Ecto neural progenitor cell (in vitro differentiated cells): ENCODE measurements at regions not wholly inside any gene's neighbourhood (a gene's known extent, or its start where the extent isn't known, plus 50 kb on each side); places are given as distances from the start of the nearest gene placed in this dataset.
"Not testable (repeated sequence)": the region's sequence is repeated elsewhere in the genome, so short reads cannot be mapped to it uniquely, and the experiment has no call there.

Experiments
- DNase-seq: peaks from one replicate; pipeline ENCODE4 v3.0.0-alpha.2; 2018; ENCODE audit warnings: low spot score

- no peak for DNase-seq
These were observed 62.3 kb upstream of the HIVEP3 start for GRCh38 chr1:41980827-41981653.

- DNase-seq = no peak
These were observed 60.3 kb upstream of the HIVEP3 start for GRCh38 chr1:41978986-41979385.

DNA sequence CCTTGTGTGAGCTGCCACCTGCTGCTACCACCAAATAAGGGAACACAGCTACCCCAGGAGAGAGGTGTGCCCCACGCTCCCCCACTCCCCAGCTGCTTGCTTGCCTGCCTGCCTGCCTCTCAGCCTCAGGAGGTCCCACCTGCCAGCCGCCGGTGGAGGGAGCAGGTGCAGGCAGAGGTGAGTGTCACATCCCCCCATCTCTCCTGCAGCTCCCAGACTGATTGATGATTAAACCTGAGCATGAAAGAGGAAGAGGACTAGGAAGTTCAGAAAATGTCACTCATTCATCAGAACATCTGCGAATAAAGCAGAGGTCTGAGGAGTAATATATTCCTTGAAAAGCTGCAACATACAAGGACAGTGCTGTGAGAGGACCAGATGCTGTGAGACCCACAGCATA is 58.6 kb upstream of the HIVEP3 start:
- DNase-seq = no peak

GRCh38 chr1:41976671-41977070 is 57.9 kb upstream of the HIVEP3 start:
- DNase-seq = no peak

DNA sequence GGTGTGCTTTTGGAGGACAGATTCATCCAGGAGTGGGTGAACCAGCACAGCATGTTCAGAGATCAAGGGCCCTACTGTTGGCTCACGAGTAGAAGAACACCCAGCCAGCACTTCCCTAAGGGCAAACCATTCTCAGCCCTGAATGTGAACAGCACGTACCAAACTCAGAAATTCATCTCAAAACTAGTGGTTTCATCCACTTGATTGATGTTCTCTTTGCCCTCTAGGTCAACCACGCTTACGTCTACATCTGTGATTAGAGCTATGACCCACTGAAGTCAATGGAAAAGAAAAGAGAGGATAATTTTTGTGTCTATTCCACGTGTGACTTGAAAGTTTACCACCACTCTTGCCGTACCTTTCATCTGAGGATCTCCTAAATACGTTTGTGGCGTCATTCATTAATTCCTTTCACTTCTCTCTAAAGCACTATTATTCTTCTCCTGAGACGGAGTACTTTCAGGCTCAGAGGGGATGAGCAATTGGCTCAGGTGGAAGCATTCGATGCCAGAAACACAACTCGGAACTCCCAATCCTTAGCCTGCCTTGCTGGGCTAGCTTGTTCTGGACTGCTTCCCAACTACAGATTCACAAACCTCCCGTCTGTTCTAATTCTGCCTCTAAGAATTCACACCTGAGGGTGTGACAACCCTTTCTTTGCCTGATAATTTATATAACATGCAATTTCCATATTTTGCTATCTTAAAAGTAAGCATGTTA is 57.3 kb upstream of the HIVEP3 start:
- no peak for DNase-seq

DNA sequence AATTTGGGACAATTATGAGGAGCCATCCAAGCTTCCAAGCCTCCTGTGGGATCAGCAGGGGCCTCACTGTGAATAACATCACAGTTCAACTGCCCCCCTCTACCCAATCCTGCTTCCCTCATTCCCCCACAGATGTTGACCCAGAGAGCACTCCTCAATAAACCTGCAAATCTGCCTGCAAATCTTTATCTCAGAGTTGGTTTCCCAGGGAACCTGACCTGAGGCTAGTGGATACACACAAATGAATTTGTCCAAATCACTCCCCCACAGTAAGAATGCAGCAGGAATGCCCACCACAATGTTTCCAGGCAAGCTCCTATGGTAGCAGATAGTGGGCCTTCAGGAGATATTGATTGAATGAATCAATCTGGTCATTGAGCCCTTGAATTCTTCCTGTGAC is 56.4 kb upstream of the HIVEP3 start:
- DNase-seq = no peak

DNA sequence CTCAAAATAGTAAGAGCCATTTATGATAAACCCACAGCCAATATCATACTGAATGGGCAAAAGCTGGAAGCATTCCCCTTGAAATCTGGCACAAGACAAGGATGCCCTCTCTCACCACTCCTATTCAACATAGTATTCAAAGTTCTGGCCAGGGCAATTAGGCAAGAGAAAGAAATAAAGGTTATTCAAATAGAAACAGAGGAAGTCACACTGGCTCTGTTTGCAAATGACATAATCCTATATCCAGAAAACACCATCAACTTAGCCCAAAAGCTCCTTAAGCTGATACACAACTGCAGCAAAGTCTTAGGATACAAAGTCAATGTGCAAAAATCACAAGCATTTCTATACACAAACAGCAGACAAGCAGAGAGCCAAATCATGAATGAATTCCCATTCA is 49.8 kb upstream of the HIVEP3 start:
- DNase-seq = not testable (repeated sequence)
